Panc1 (cell line): ENCODE measurements at regions not wholly inside any gene's neighbourhood (a gene's known extent, or its start where the extent isn't known, plus 50 kb on each side); places are given as distances from the start of the nearest gene placed in this dataset.

Experiments
- ATAC-seq: fragments of 200-7000 bp; cut with Tn5 transposase; 2 replicates; pipeline ENCODE4 v1.9.1; 2020; ENCODE audit warnings: mild to moderate bottlenecking, moderate library complexity
- BruUV-seq: library from RNA; stranded (reverse); fragments of 400-500 nt; replicated peaks from 2 replicates; lab custom pipeline; 2021; lab: Mats Ljungman, UMichigan
- CTCF ChIA-PET: fragments of 300-600 bp; sonication (Branson Sonifier 250); formaldehyde crosslinking; loops from one replicate; lab custom pipeline; 2022; ENCODE audit warnings: antibody characterized with exemption; lab: Charles Lee
- POLR2A ChIA-PET: fragments of 300-600 bp; sonication (Branson Sonifier 250); formaldehyde crosslinking; loops from one replicate; lab custom pipeline; 2022; ENCODE audit warnings: antibody characterized with exemption; lab: Charles Lee
- DNase-seq: peaks from one replicate; pipeline ENCODE4 v3.0.0-alpha.2; 2010; ENCODE audit warnings: low read depth, low spot score
- H3K27ac ChIP-seq: 2 replicates; pipeline ENCODE4 v1.5.1; 2011; ENCODE audit warnings: mild to moderate bottlenecking, low read length, inconsistent platforms
- H3K27me3 ChIP-seq: fragments of 200-500 bp; sonication (Bioruptor generic); 2 replicates; pipeline ENCODE4 v1.6.0; 2014; ENCODE audit warnings: low read length, inconsistent platforms; ENCODE audit not compliant: control insufficient read depth, insufficient read depth
- H3K36me3 ChIP-seq: fragments of 200-500 bp; sonication (Bioruptor generic); 2 replicates; pipeline ENCODE4 v1.5.1; 2014; ENCODE audit warnings: inconsistent platforms, mild to moderate bottlenecking, low read length, moderate library complexity; ENCODE audit not compliant: control insufficient read depth, insufficient read depth
- H3K4me1 ChIP-seq: 2 replicates; pipeline ENCODE4 v1.5.1; 2011; ENCODE audit warnings: inconsistent platforms, mild to moderate bottlenecking, low read length, moderate library complexity; ENCODE audit not compliant: control insufficient read depth, insufficient read depth
- H3K4me3 ChIP-seq, 2 experiments: 2 replicates each; pipeline ENCODE4 v1.5.1; 2011 to 2012; ENCODE audit warnings: low read depth in 2 of 2, low read length in 2 of 2, mild to moderate bottlenecking in 2 of 2, inconsistent platforms in 1 of 2, moderate library complexity in 1 of 2
- H3K9me3 ChIP-seq: fragments of 200-500 bp; sonication (Bioruptor generic); 2 replicates; pipeline ENCODE4 v1.5.1; 2014; ENCODE audit warnings: low read depth, mild to moderate bottlenecking, inconsistent platforms, low read length, moderate library complexity; ENCODE audit not compliant: control insufficient read depth, insufficient read depth
- CTCF ChIP-seq: fragments of 450-650 bp; IDR thresholded peaks from 2 replicates; pipeline ENCODE4 v1.5.1; 2017; ENCODE audit warnings: mild to moderate bottlenecking
- POLR2AphosphoS5 ChIP-seq: IDR thresholded peaks from 2 replicates; pipeline ENCODE4 v1.6.1; 2012; ENCODE audit warnings: mild to moderate bottlenecking, low read depth, low read length, moderate library complexity
- REST ChIP-seq, 2 experiments: IDR thresholded peaks; 2 replicates each; pipeline ENCODE4 v1.6.1; 2011 to 2012; ENCODE audit warnings: low read depth in 2 of 2, control low read depth in 1 of 2, low read length in 1 of 2, mild to moderate bottlenecking in 1 of 2, moderate library complexity in 1 of 2; ENCODE audit not compliant: insufficient read depth in 1 of 2
- SIN3A ChIP-seq: IDR thresholded peaks from 2 replicates; pipeline ENCODE4 v1.6.1; 2012; ENCODE audit warnings: low read depth, mild to moderate bottlenecking, low read length, moderate library complexity, borderline replicate concordance; ENCODE audit not compliant: insufficient read depth
- TCF7L2 ChIP-seq: IDR thresholded peaks from 2 replicates; pipeline ENCODE4 v1.6.1; 2011; ENCODE audit warnings: mild to moderate bottlenecking, low read depth, low read length, inconsistent platforms
- in situ Hi-C: cut with HindIII; loops from 2 replicates; pipeline ENCODE4 v1.10.0; 2016; ENCODE audit warnings: low sequenced_read_pairs, low pct_unique_long_range_greater_than_20kb
- intact Hi-C: fragments of 100-400 bp; cut with micrococcal nuclease; formaldehyde crosslinking; loops from one replicate; pipeline ENCODE4 v1.10.0; 2022; ENCODE audit not compliant: unreplicated experiment

GRCh38 chr18:60249388-60249787 lies 123.2 kb downstream of the MC4R start:
- DNase-seq (no peak), ATAC-seq (no peak)
- ChIA-PET POLR2A (interaction anchor here (0.6 kb wide), 1 partner anchor 619 kb away, joined by 4 read pairs; no protein-coding TSS in a partner anchor), CTCF (no interaction called here)
- Histone ChIP-seq H3K36me3 (no peaks in the 10 kb centered on the region), H3K9me3 (no peaks in the 10 kb centered on the region), H3K27ac (no peak overlapping the region), H3K4me3 (no peak overlapping the region), H3K4me1 (no peaks in the 10 kb centered on the region), H3K27me3 (no peaks in the 10 kb centered on the region)
- no TSS peak for BruUV-seq
- intact Hi-C loops = no loop called here
- in situ Hi-C loops = no loop called here
- no peak for TF ChIP-seq SIN3A
- no peak for TF ChIP-seq POLR2AphosphoS5
- TF ChIP-seq TCF7L2 = no peak
- no peak for TF ChIP-seq REST (IDR thresholded peaks at IDR 0.05; ENCODE audit: insufficient read depth in 1 of 2, low read depth in 2 of 2, low read length in 1 of 2)

- H3K27ac ChIP-seq = no peak overlapping the region
- CTCF ChIA-PET = no interaction called here
- no peaks in the 10 kb centered on the region for H3K27me3 ChIP-seq
- H3K9me3 ChIP-seq = no peaks in the 10 kb centered on the region
- no TSS peak for BruUV-seq
- TF ChIP-seq SIN3A (no peak), TCF7L2 (no peak), CTCF (no peak), POLR2AphosphoS5 (no peak), REST (IDR thresholded peaks at IDR 0.05; ENCODE audit: insufficient read depth in 1 of 2, low read depth in 2 of 2, low read length in 1 of 2) (no peak)
- intact Hi-C loops (no loop called here), in situ Hi-C loops (no loop called here)
- no peaks in the 10 kb centered on the region for H3K36me3 ChIP-seq
- POLR2A ChIA-PET = interaction anchor here (0.6 kb wide), 1 partner anchor 618 kb away, joined by 4 read pairs; no protein-coding TSS in a partner anchor
- no peaks in the 10 kb centered on the region for H3K4me1 ChIP-seq
- no peak for ATAC-seq
- H3K4me3 ChIP-seq = no peak overlapping the region
- no peak for DNase-seq
These were observed 123.9 kb downstream of the MC4R start for GRCh38 chr18:60248336-60249330.
